Liver (tissue), 8 donors: ENCODE measurements at regions not wholly inside any gene's neighbourhood (a gene's known extent, or its start where the extent isn't known, plus 50 kb on each side); places are given as distances from the start of the nearest gene placed in this dataset.
A peak's percentile ranks its signal among the peaks of the same experiment; 100 is the strongest.

Source experiments
- DNase-seq: peaks from one replicate; pipeline ENCODE4 v3.0.0-alpha.2; 2017; ENCODE audit warnings: low spot score
- H3K27ac ChIP-seq, 2 donors: one replicate each; pipeline ENCODE4 v1.7.0; 2013; ENCODE audit warnings: inconsistent platforms in 2 of 2, low read length in 2 of 2, control low read depth in 1 of 2, low read depth in 1 of 2, mild to moderate bottlenecking in 1 of 2
- H3K27me3 ChIP-seq, 4 donors: one replicate each; pipeline versions ENCODE4 v1.6.1 to v1.7.0; 2013; ENCODE audit warnings: low read length in 3 of 4, inconsistent platforms in 1 of 4, mild to moderate bottlenecking in 1 of 4, moderate library complexity in 1 of 4; ENCODE audit not compliant: control insufficient read depth in 4 of 4, insufficient read depth in 4 of 4
- H3K36me3 ChIP-seq, 4 donors: one replicate each; pipeline versions ENCODE4 v1.6.1 to v1.7.0; 2013; ENCODE audit warnings: low read length in 3 of 4, mild to moderate bottlenecking in 3 of 4, low read depth in 1 of 4, moderate library complexity in 1 of 4; ENCODE audit not compliant: control insufficient read depth in 4 of 4, insufficient read depth in 3 of 4
- H3K4me1 ChIP-seq, 4 donors: one replicate each; pipeline versions ENCODE4 v1.6.1 to v1.7.0; 2013; ENCODE audit warnings: low read length in 3 of 4, mild to moderate bottlenecking in 3 of 4, moderate library complexity in 1 of 4; ENCODE audit not compliant: control insufficient read depth in 4 of 4, insufficient read depth in 4 of 4
- H3K4me3 ChIP-seq, 3 donors: one replicate each; pipeline versions ENCODE4 v1.6.1 to v1.7.0; 2013; ENCODE audit warnings: low read length in 3 of 3, control low read depth in 1 of 3, low read depth in 1 of 3, mild to moderate bottlenecking in 1 of 3
- H3K9ac ChIP-seq, 2 donors: one replicate each; pipeline ENCODE4 v1.7.0; 2013; ENCODE audit warnings: low read length in 2 of 2, mild to moderate bottlenecking in 2 of 2, moderate library complexity in 2 of 2, control low read depth in 1 of 2, low read depth in 1 of 2
- H3K9me3 ChIP-seq, 4 donors: one replicate each; pipeline versions ENCODE4 v1.6.1 to v1.7.0; 2013; ENCODE audit warnings: low read length in 3 of 4; ENCODE audit not compliant: control insufficient read depth in 4 of 4
- ATF3 ChIP-seq: IDR thresholded peaks from 2 replicates; pipeline ENCODE4 v1.6.1; 2016; ENCODE audit warnings: antibody characterized with exemption
- EGR1 ChIP-seq, 2 donors: IDR thresholded peaks; 2 replicates each; pipeline ENCODE4 v1.6.1; 2016 to 2018; ENCODE audit warnings: antibody characterized with exemption in 2 of 2, low read depth in 2 of 2
- FOXA1 ChIP-seq: IDR thresholded peaks from 2 replicates; pipeline ENCODE4 v1.6.1; 2016; ENCODE audit warnings: antibody characterized with exemption
- GABPA ChIP-seq, 2 donors: IDR thresholded peaks in 1 of 2; conservative IDR thresholded peaks in 1 of 2; 2 replicates each; pipeline ENCODE4 v1.6.1; 2016; ENCODE audit warnings: antibody characterized with exemption in 2 of 2, mild to moderate bottlenecking in 1 of 2, moderate library complexity in 1 of 2
- HNF4G ChIP-seq: IDR thresholded peaks from 2 replicates; pipeline ENCODE4 v1.6.1; 2016; ENCODE audit warnings: antibody characterized with exemption
- MAX ChIP-seq: IDR thresholded peaks from 2 replicates; pipeline ENCODE4 v1.6.1; 2016; ENCODE audit warnings: antibody characterized with exemption
- NR2F2 ChIP-seq: IDR thresholded peaks from 2 replicates; pipeline ENCODE4 v1.6.1; 2016; ENCODE audit warnings: antibody characterized with exemption
- REST ChIP-seq: IDR thresholded peaks from 2 replicates; pipeline ENCODE4 v1.6.1; 2016; ENCODE audit warnings: antibody characterized with exemption, mild to moderate bottlenecking
- RXRA ChIP-seq, 2 donors: IDR thresholded peaks; 2 replicates each; pipeline ENCODE4 v1.6.1; 2017 to 2018; ENCODE audit warnings: antibody characterized with exemption in 2 of 2, mild to moderate bottlenecking in 1 of 2
- TAF1 ChIP-seq: conservative IDR thresholded peaks from 2 replicates; pipeline ENCODE4 v1.6.1; 2016; ENCODE audit warnings: antibody characterized with exemption, mild to moderate bottlenecking
- ZBTB33 ChIP-seq: IDR thresholded peaks from 2 replicates; pipeline ENCODE4 v1.6.1; 2016; ENCODE audit warnings: antibody characterized with exemption
- WGBS: extraction: QIAGEN DNeasy Blood & Tissue Kit; methylation state at CpG from one replicate; pipeline ENCODE4 v1.1.7; 2013; 5-methylcytosine and 5-hydroxymethylcytosine counted together
- TF ChIP-seq, protein P1 (sequence below): fragments of 150-350 bp; IDR thresholded peaks from 2 replicates; pipeline ENCODE4 v1.5.1; 2017; ENCODE audit warnings: improper control_type of control experiment, low read depth, low read length; ENCODE audit not compliant: missing input control
- donor health status: healthy.
- donor health status: healthy.
- donor health status: healthy.
- donor health status: healthy.
- donor health status: healthy.

DNA sequence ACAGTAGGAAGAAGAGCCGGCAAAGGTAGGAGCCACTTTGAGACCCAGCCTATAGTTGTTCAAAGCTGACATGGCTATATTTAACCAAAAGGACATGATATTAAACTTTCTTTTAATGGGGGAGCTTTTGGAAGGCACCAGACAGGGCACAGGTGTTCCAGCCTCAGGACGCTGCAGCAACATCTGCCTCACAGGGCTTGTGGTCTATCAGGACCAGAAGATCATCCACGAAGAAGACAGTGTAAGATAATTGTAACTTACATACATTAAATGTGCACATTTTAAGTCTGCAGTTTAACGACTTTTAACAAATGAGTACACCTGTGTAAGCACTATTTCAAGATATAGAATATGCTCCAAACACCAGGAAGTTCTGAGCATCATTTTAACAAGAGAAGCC, 168.2 kb upstream of the PMEPA1 start (continued):
- no peak for TF ChIP-seq ZBTB33
- TF ChIP-seq HNF4G: no peak

- Histone ChIP-seq H3K4me1 (no peaks in the 10 kb centered on the region), H3K27me3 (peaks cover 0 to 11% (median 3%) of the 10 kb centered on the region in 4 donors), H3K9ac (no peak overlapping the region), H3K4me3 (no peak overlapping the region), H3K36me3 (no peaks in the 10 kb centered on the region), H3K27ac (no peak overlapping the region), H3K9me3 (no peaks in the 10 kb centered on the region)
- TF ChIP-seq MAX (no peak), REST (no peak), ZBTB33 (no peak), EGR1 (IDR thresholded peaks at IDR 0.05; ENCODE audit: low read depth in 2 of 2) (no peak), GABPA (IDR thresholded peaks at IDR 0.05 in 1 of 2, conservative IDR thresholded peaks at IDR 0.05 in 1 of 2) (no peak), FOXA1 (no peak), ATF3 (no peak), HNF4G (no peak), NR2F2 (no peak), TAF1 (no peak), RXRA (IDR thresholded peaks at IDR 0.05) (no peak)
- TF ChIP-seq, protein P1, sequence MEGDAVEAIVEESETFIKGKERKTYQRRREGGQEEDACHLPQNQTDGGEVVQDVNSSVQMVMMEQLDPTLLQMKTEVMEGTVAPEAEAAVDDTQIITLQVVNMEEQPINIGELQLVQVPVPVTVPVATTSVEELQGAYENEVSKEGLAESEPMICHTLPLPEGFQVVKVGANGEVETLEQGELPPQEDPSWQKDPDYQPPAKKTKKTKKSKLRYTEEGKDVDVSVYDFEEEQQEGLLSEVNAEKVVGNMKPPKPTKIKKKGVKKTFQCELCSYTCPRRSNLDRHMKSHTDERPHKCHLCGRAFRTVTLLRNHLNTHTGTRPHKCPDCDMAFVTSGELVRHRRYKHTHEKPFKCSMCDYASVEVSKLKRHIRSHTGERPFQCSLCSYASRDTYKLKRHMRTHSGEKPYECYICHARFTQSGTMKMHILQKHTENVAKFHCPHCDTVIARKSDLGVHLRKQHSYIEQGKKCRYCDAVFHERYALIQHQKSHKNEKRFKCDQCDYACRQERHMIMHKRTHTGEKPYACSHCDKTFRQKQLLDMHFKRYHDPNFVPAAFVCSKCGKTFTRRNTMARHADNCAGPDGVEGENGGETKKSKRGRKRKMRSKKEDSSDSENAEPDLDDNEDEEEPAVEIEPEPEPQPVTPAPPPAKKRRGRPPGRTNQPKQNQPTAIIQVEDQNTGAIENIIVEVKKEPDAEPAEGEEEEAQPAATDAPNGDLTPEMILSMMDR: no peak
- WGBS: 47% methylated on average over 16 of the region's 16 CpGs
- DNase-seq: peak; percentile 14
Observed at GRCh38 chr20:57877131-57877824, 167.5 kb upstream of the PMEPA1 start.
